Amniotic stem cell (primary cell): ENCODE measurements at regions not wholly inside any gene's neighbourhood (a gene's known extent, or its start where the extent isn't known, plus 50 kb on each side); places are given as distances from the start of the nearest gene placed in this dataset.
"Not testable (repeated sequence)": the region's sequence is repeated elsewhere in the genome, so short reads cannot be mapped to it uniquely, and the experiment has no call there.

Experiments used
- DNase-seq: peaks from one replicate; lab custom pipeline; 2025; lab: John Stamatoyannopoulos, UW

GRCh38 chr5:90133941-90134340, 275.6 kb downstream of the CETN3 start:
- DNase-seq = no peak

DNA sequence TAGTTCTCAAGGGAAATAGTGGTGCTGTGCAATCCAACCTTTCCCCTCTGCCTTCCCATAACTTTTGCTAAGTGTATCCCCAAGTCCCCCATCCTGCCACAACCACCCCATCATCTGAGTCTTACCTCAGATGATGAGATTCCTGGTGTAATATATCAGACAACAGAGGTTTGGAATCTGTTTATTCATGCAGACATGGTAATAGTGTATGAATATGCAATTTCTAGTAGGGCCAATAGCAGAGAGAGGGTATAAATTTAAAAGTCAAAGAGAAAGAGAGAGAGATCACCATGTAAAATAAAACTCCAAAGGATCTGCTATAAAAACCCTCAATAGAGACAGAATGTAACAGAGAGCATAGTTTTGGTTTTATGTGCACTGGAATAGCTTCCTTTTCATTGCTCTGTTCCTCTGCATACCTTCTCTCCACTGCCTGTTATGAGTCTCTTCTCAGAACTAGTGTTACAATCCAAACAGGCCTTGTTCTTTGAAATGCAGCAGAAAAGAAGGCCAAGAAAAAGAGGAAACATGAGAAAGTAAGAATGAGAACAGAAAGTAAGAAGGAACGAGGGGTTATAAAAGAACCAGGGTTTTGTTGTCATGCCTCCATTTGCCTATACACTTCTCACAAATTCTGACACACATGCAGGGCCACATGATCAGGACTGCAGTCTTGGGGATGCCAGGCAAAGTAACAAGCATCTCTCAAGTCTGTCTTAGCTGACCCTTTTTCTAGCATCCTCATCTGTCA, 278.0 kb downstream of the CETN3 start:
- DNase-seq = no peak

- DNase-seq = no peak
These were observed 281.0 kb downstream of the CETN3 start for GRCh38 chr5:90128551-90128950.

DNA sequence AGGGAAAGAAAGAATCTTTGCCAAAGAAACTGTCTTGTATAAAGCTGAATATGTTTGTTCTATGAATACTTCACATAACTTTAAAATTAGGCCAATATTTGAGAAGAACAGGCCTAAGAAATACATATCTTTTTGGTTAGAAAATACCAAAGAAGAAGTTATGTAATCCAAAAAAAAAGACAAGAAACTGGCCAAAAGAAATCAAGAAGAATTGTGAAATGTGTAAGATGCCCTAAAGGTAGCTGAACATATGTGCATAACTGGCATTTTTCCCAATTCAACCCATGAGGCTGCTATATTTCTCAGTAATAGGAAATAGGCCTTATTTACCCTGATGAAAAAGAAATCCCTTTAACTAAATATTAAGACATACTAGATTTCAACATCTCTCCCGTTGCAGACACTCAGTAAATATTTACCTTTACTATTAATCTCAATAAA, 290.0 kb downstream of the CETN3 start:
- DNase-seq = no peak

DNA sequence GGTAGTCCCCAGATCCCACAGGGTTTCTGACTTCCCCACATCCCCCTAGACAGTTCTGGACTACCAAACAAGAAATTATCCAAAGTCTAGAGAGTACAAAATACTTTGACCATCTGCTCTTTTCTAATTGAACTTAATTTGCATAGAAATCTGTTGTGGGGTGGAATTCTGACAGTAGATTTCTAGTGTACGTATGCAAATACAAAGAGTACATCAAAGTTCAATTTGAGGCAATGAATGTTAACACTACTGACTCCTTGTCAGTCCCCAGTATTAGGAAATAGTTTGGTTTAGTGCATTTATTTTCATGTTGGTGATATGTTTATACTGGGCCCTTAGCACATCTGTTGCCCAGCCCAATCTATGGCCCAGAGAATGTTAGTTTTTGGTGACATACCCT, 292.6 kb downstream of the CETN3 start:
- DNase-seq = no peak

DNA sequence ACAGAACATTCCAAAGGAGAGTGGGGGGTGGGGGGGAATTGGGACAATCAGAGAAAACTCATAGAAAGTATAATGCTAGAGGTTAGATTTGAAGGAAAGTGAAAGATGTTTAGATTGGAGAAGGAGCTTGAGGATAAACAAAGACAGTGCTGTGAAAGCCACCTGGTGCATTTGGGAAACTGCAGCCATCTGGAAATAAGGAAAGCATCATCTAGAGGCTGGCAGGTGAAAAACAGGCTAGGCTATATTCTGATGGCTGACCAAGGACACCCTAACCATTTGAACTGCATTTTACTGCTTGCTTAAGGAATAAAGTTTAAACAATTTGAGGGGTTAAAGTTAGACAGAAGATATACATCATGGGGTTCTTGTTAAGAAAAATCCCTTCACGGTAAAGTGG, 296.4 kb downstream of the CETN3 start:
- DNase-seq = no peak

GRCh38 chr5:90112033-90112692, 297.4 kb downstream of the CETN3 start:
- DNase-seq = no peak

DNA sequence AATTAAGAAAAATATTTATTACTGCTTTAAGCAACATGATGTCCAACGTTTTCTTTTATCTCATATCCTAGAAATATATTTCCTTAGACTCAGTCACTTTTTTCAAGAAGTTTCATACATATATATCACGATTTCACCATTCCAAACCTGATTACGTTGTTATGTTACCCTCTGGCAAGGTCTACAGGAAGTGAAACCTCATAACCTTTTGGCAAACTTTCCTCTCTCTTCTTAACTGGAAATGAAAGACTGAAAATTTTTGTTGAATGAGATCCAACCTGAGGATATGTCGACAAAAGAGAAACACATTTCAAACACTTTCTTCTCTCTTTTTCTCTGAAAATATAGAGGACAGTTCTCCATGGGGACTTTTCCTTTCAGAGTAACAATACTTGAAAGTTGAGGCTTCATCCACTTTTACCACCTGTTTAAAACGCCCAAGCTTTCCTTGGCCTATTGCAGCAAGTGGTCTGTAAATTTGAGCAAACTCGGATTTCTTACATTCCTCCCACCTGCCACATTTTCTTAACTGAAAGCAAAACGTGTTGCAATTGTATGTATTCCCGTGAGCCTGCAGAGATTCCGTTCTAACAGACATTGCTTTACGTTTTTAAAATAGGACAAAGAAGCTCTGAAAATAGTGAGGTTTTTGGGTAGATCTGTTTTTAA, 298.1 kb downstream of the CETN3 start:
- no peak for DNase-seq

GRCh38 chr5:90109285-90109684, 300.3 kb downstream of the CETN3 start:
- DNase-seq = no peak

DNA sequence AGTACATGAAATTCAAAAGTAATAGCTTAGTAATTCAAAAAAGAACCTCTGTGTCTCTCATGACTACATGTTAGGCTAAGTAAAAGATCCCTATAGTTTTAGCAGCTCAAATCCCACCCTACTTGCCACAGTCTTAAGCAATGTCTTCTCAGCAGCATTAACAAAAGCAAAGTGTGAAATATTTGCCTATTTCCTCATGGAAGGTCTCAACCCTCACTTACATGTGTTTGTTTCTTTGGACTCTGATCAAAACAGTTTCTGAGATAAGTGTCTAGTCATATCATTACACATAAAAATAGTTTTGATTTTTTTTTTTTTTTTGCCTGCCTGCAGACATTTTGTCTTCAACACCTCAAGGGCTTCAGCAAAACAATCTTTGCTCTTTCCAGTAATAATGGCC, 310.5 kb downstream of the CETN3 start:
- DNase-seq = no peak

DNA sequence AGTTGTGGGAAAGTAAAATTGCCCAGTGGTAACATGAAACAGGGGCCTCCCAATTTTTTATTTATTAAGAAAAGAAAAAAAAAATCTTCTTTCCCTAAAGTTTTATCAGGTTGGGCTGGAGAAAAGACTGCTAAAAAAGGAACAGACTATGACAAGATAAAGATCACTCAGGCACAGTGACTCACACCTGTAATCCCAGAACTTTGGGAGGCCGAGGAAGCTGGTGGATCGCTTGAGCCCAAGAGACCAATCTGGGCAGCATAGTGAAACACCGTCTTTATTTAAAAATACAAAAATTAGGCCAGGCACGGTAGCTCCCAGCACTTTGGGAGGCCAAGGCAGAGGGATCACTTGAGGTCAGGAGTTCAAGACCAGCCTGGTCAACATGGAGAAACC, 312.5 kb downstream of the CETN3 start:
- DNase-seq = no peak

- DNase-seq = peak; percentile 52
These were observed 313.0 kb downstream of the CETN3 start for GRCh38 chr5:90096415-90097081.

- DNase-seq = no peak
These were observed 314.1 kb downstream of the CETN3 start for GRCh38 chr5:90095292-90096060.

GRCh38 chr5:90093751-90094485, 315.6 kb downstream of the CETN3 start:
- DNase-seq = no peak

DNA sequence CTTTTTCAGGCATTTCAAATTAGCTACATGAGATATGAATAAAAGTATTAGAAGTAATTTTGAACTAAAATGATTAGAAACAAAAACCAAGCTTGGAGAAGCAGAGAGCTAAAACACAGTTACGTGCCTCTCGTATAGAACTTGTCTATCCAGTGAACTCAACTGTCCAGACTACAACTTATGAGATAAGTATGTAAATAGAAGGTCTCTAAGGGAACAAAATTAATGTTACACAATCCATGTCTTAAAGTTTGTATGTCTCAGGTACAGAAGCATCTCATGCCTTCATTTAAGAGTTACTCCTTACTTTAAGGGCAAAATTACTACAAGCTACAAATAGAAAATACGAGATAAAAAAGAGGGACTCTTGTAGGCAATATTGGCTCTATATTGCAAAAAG, 316.8 kb downstream of the CETN3 start:
- no peak for DNase-seq

- DNase-seq = no peak
These were observed 325.2 kb downstream of the CETN3 start for GRCh38 chr5:90084342-90084741.

- DNase-seq = not testable (repeated sequence)
These were observed 336.5 kb downstream of the CETN3 start for GRCh38 chr5:90073026-90073570.

DNA sequence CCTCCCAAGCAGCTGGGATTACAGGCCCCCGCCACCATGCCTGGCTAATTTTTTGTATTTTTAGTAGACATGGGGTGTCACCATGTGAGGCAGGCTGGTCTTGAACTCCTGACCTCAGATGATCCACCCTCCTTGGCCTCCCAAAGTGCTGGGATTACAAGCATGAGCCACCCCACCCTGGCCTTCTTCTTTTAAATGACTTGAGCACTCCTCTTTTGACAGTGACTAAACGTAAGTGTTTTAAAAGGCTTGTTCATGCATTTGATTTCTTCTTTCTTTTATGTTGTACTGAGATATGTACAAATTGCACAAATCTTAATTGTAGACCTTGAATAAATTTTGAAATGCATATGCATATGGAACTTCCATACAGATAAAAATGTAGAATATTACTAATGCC, 337.9 kb downstream of the CETN3 start:
- DNase-seq = no peak

- no peak for DNase-seq
These were observed 338.5 kb downstream of the CETN3 start for GRCh38 chr5:90071066-90071465.

- DNase-seq = no peak
These were observed 342.6 kb downstream of the CETN3 start for GRCh38 chr5:90066920-90067319.
